NB4 (cell line): ENCODE measurements at regions not wholly inside any gene's neighbourhood (a gene's known extent, or its start where the extent isn't known, plus 50 kb on each side); places are given as distances from the start of the nearest gene placed in this dataset.

ENCODE experiments used
- CTCF ChIP-seq: IDR thresholded peaks from one replicate; pipeline ENCODE4 v1.5.1; 2012; ENCODE audit warnings: low read depth, low read length
- POLR2A ChIP-seq: IDR thresholded peaks from 2 replicates; pipeline ENCODE4 v1.6.1; 2011; ENCODE audit warnings: mild to moderate bottlenecking; ENCODE audit not compliant: insufficient read length; ENCODE audit errors: extremely low read depth

- TF ChIP-seq CTCF = no peak
- no peak for TF ChIP-seq POLR2A
Observed at GRCh38 chr11:29100967-29101366, 915.9 kb downstream of the KCNA4 start.
